SH-SY5Y (cell line): ENCODE measurements at regions not wholly inside any gene's neighbourhood (a gene's known extent, or its start where the extent isn't known, plus 50 kb on each side); places are given as distances from the start of the nearest gene placed in this dataset.

Experiments
- GATA2 ChIP-seq: IDR thresholded peaks from 2 replicates; pipeline ENCODE4 v1.6.1; 2011; ENCODE audit warnings: mild to moderate bottlenecking, low read depth, low read length
- GATA3 ChIP-seq: IDR thresholded peaks from 2 replicates; pipeline ENCODE4 v1.6.1; 2011; ENCODE audit warnings: low read depth, mild to moderate bottlenecking, low read length, moderate library complexity

GRCh38 chr5:167822241-167822640, 469.2 kb upstream of the WWC1 start:
- no peak for TF ChIP-seq GATA2
- TF ChIP-seq GATA3: no peak
